Esophagus muscularis mucosa (tissue), 4 donors: ENCODE measurements at regions not wholly inside any gene's neighbourhood (a gene's known extent, or its start where the extent isn't known, plus 50 kb on each side); places are given as distances from the start of the nearest gene placed in this dataset.

ENCODE experiments used
- DNase-seq: peaks from one replicate; pipeline ENCODE4 v3.0.0-alpha.2; 2017; ENCODE audit errors: extremely low spot score
- H3K27ac ChIP-seq, 4 donors: fragments of 200-600 bp; sonication (generic); replicated peaks in 1 of 4; 1 replicate in 3 of 4; 2 replicates in 1 of 4; pipeline ENCODE4 v1.5.1; 2016 to 2019; ENCODE audit warnings: mild to moderate bottlenecking in 1 of 4
- H3K27me3 ChIP-seq, 4 donors: fragments of 200-600 bp; sonication (generic); one replicate each; pipeline versions ENCODE4 v1.5.1 to v1.6.0; 2016 to 2019
- H3K36me3 ChIP-seq, 4 donors: fragments of 200-600 bp; sonication (generic); one replicate each; pipeline ENCODE4 v1.5.1; 2016 to 2019
- H3K4me1 ChIP-seq, 4 donors: fragments of 200-600 bp; sonication (generic); one replicate each; pipeline ENCODE4 v1.5.1; 2016 to 2019
- H3K4me3 ChIP-seq, 4 donors: fragments of 200-600 bp; sonication (generic); 1 replicate in 2 of 4; 2 replicates in 2 of 4; pipeline ENCODE4 v1.5.1; 2016 to 2019; ENCODE audit warnings: mild to moderate bottlenecking in 4 of 4, moderate library complexity in 1 of 4
- H3K9me3 ChIP-seq, 4 donors: fragments of 200-600 bp; sonication (generic); 1 replicate in 3 of 4; 2 replicates in 1 of 4; pipeline ENCODE4 v1.5.1; 2016 to 2019
- CTCF ChIP-seq, 3 experiments: fragments of 200-600 bp in 2 of 3; fragments of 450-650 bp in 1 of 3; sonication (generic) in 2 of 3; IDR thresholded peaks; one replicate each; pipeline ENCODE4 v1.5.1; 2017 to 2019; ENCODE audit warnings: antibody characterized with exemption in 3 of 3, mild to moderate bottlenecking in 2 of 3, moderate library complexity in 1 of 3
- EP300 ChIP-seq: sonication (generic); formaldehyde crosslinking; IDR thresholded peaks from one replicate; pipeline ENCODE4 v1.6.1; 2017; ENCODE audit warnings: antibody characterized with exemption
- POLR2A ChIP-seq: fragments of 450-650 bp; IDR thresholded peaks from one replicate; pipeline ENCODE4 v1.6.1; 2017; ENCODE audit warnings: antibody characterized with exemption, moderate library complexity, mild to moderate bottlenecking, low read depth
- POLR2AphosphoS5 ChIP-seq, 2 donors: sonication (generic); formaldehyde crosslinking; IDR thresholded peaks; one replicate each; pipeline ENCODE4 v1.6.1; 2017; ENCODE audit warnings: antibody characterized with exemption in 2 of 2
- WGBS: methylation state at CpG from one replicate; pipeline ENCODE4 v1.1.5; 2018; 5-methylcytosine and 5-hydroxymethylcytosine counted together
- intact Hi-C: fragments of 100-400 bp; cut with DNase I; formaldehyde crosslinking; loops from one replicate; pipeline ENCODE4 v1.15.1; 2023

- DNase-seq, result no peak
- Histone ChIP-seq H3K27me3 (no peaks in the 10 kb centered on the region), H3K9me3 (peaks cover 0 to 10% (median 6%) of the 10 kb centered on the region in 4 donors), H3K4me3 (no peak overlapping the region), H3K27ac (no peak overlapping the region), H3K36me3 (no peaks in the 10 kb centered on the region), H3K4me1 (no peaks in the 10 kb centered on the region)
- intact Hi-C loops, result no loop called here
- TF ChIP-seq POLR2A, result no peak
- no peak for TF ChIP-seq EP300
Measured at GRCh38 chr6:117174835-117175360, 90.5 kb upstream of the VGLL2 start.

GRCh38 chr6:117188627-117189201 is 76.6 kb upstream of the VGLL2 start:
- 10% methylated on average over 2 of the region's 2 CpGs for WGBS
- H3K27ac ChIP-seq, result no peak overlapping the region
- no peak overlapping the region for H3K4me3 ChIP-seq
- no peaks in the 10 kb centered on the region for H3K36me3 ChIP-seq
- H3K9me3 ChIP-seq, result no peaks in the 10 kb centered on the region
- intact Hi-C loops, result no loop called here
- DNase-seq, result no peak
- no peaks in the 10 kb centered on the region for H3K27me3 ChIP-seq
- H3K4me1 ChIP-seq, result no peaks in the 10 kb centered on the region
- peak in 2 of 3 experiments; percentile 23 to 29 for TF ChIP-seq CTCF (IDR thresholded peaks at IDR 0.05)
- no peak for TF ChIP-seq EP300

GRCh38 chr6:117191009-117191408 is 74.3 kb upstream of the VGLL2 start:
- WGBS, result 72% methylated on average over 5 of the region's 5 CpGs
- no peaks in the 10 kb centered on the region for H3K36me3 ChIP-seq
- H3K27me3 ChIP-seq, result no peaks in the 10 kb centered on the region
- H3K4me1 ChIP-seq, result no peaks in the 10 kb centered on the region
- no peak overlapping the region for H3K27ac ChIP-seq
- TF ChIP-seq CTCF (IDR thresholded peaks at IDR 0.05) (no peak), EP300 (no peak), POLR2AphosphoS5 (IDR thresholded peaks at IDR 0.05) (no peak), POLR2A (no peak)
- H3K9me3 ChIP-seq, result no peaks in the 10 kb centered on the region
- intact Hi-C loops, result no loop called here
- DNase-seq, result no peak
- no peak overlapping the region for H3K4me3 ChIP-seq

- Histone ChIP-seq H3K27ac (no peak overlapping the region), H3K27me3 (no peaks in the 10 kb centered on the region), H3K36me3 (no peaks in the 10 kb centered on the region), H3K4me1 (no peaks in the 10 kb centered on the region), H3K9me3 (no peaks in the 10 kb centered on the region), H3K4me3 (no peak overlapping the region)
- no peak for DNase-seq
- no peak for TF ChIP-seq POLR2AphosphoS5 (IDR thresholded peaks at IDR 0.05)
- TF ChIP-seq EP300, result no peak
- no peak for TF ChIP-seq POLR2A
- no peak for TF ChIP-seq CTCF (IDR thresholded peaks at IDR 0.05)
- 91% methylated on average over 1 of the region's 1 CpG for WGBS
- intact Hi-C loops, result no loop called here
Measured at GRCh38 chr6:117191448-117191847, 73.9 kb upstream of the VGLL2 start.

- Histone ChIP-seq H3K27me3 (no peaks in the 10 kb centered on the region), H3K9me3 (no peaks in the 10 kb centered on the region), H3K27ac (no peak overlapping the region), H3K4me3 (no peak overlapping the region), H3K36me3 (no peaks in the 10 kb centered on the region), H3K4me1 (no peaks in the 10 kb centered on the region)
- 70% methylated on average over 2 of the region's 2 CpGs for WGBS
- TF ChIP-seq POLR2A (no peak), CTCF (IDR thresholded peaks at IDR 0.05) (no peak), POLR2AphosphoS5 (IDR thresholded peaks at IDR 0.05) (no peak), EP300 (no peak)
- intact Hi-C loops, result no loop called here
- DNase-seq, result no peak
Measured at GRCh38 chr6:117194271-117194670, 71.1 kb upstream of the VGLL2 start.
